H9 (cell line): ENCODE measurements at regions not wholly inside any gene's neighbourhood (a gene's known extent, or its start where the extent isn't known, plus 50 kb on each side); places are given as distances from the start of the nearest gene placed in this dataset.

Source experiments
- DNase-seq: peaks from one replicate; pipeline ENCODE4 v3.0.0-alpha.2; 2017
- H2AFZ ChIP-seq: one replicate; pipeline ENCODE4 v1.6.1; 2013; ENCODE audit warnings: mild to moderate bottlenecking, low read length, control low read depth, moderate library complexity
- H2AK5ac ChIP-seq: 2 replicates; pipeline ENCODE4 v1.6.1; 2013; ENCODE audit warnings: low read length, control low read depth, mixed read lengths; ENCODE audit not compliant: insufficient read length
- H2BK120ac ChIP-seq: one replicate; pipeline ENCODE4 v1.6.1; 2013; ENCODE audit warnings: low read depth, mild to moderate bottlenecking, low read length, control low read depth, inconsistent platforms; ENCODE audit not compliant: poor library complexity, severe bottlenecking
- H2BK12ac ChIP-seq: 2 replicates; pipeline ENCODE4 v1.6.1; 2013; ENCODE audit warnings: low read length, control low read depth, mixed read lengths, low read depth; ENCODE audit not compliant: insufficient read length
- H2BK15ac ChIP-seq: 2 replicates; pipeline ENCODE4 v1.6.1; 2013; ENCODE audit warnings: low read depth, low read length, control low read depth
- H2BK20ac ChIP-seq: one replicate; pipeline ENCODE4 v1.6.1; 2013; ENCODE audit warnings: low read depth, mild to moderate bottlenecking, low read length, control low read depth, inconsistent platforms; ENCODE audit not compliant: poor library complexity, severe bottlenecking
- H2BK5ac ChIP-seq: 2 replicates; pipeline ENCODE4 v1.6.1; 2013; ENCODE audit warnings: low read length, control low read depth, mixed read lengths; ENCODE audit not compliant: insufficient read length
- H3K14ac ChIP-seq: 2 replicates; pipeline ENCODE4 v1.6.1; 2013; ENCODE audit warnings: low read length, control low read depth; ENCODE audit not compliant: insufficient read depth
- H3K18ac ChIP-seq: 2 replicates; pipeline ENCODE4 v1.6.1; 2013; ENCODE audit warnings: low read depth, mild to moderate bottlenecking, mixed read lengths, low read length, control low read depth; ENCODE audit not compliant: insufficient read length
- H3K23ac ChIP-seq: 2 replicates; pipeline ENCODE4 v1.6.1; 2013; ENCODE audit warnings: low read length, control low read depth, mixed read lengths, low read depth; ENCODE audit not compliant: insufficient read length
- H3K23me2 ChIP-seq: 2 replicates; pipeline ENCODE4 v1.6.1; 2013; ENCODE audit warnings: low read depth, mild to moderate bottlenecking, mixed read lengths, low read length, control low read depth; ENCODE audit not compliant: insufficient read length, poor library complexity, severe bottlenecking
- H3K27ac ChIP-seq: 2 replicates; pipeline ENCODE4 v1.5.1; 2013; ENCODE audit warnings: low read length, control low read depth, mixed read lengths, low read depth; ENCODE audit not compliant: insufficient read length
- H3K27me3 ChIP-seq: 2 replicates; pipeline ENCODE4 v1.6.1; 2013; ENCODE audit warnings: low read length, control low read depth, inconsistent platforms; ENCODE audit not compliant: insufficient read depth
- H3K4ac ChIP-seq: 2 replicates; pipeline ENCODE4 v1.6.1; 2013; ENCODE audit warnings: low read depth, mild to moderate bottlenecking, control low read depth, inconsistent platforms, low read length, moderate library complexity
- H3K4me1 ChIP-seq: 2 replicates; pipeline ENCODE4 v1.6.1; 2013; ENCODE audit warnings: low read length, control low read depth, inconsistent platforms; ENCODE audit not compliant: insufficient read depth
- H3K4me2 ChIP-seq: 2 replicates; pipeline ENCODE4 v1.6.1; 2013; ENCODE audit warnings: low read length, control low read depth, mixed read lengths; ENCODE audit not compliant: insufficient read length, insufficient read depth
- H3K56ac ChIP-seq: 2 replicates; pipeline ENCODE4 v1.6.1; 2013; ENCODE audit warnings: low read depth, mild to moderate bottlenecking, mixed read lengths, low read length, control low read depth; ENCODE audit not compliant: insufficient read length
- H3K79me1 ChIP-seq: 2 replicates; pipeline ENCODE4 v1.6.1; 2013; ENCODE audit warnings: low read depth, mild to moderate bottlenecking, moderate library complexity, low read length, control low read depth, inconsistent platforms; ENCODE audit not compliant: insufficient read depth, poor library complexity, severe bottlenecking
- H3K79me2 ChIP-seq: 2 replicates; pipeline ENCODE4 v1.6.1; 2013; ENCODE audit warnings: low read length, control low read depth, inconsistent platforms; ENCODE audit not compliant: insufficient read depth
- H3K9ac ChIP-seq: 2 replicates; pipeline ENCODE4 v1.6.1; 2013; ENCODE audit warnings: low read length, control low read depth, mixed read lengths; ENCODE audit not compliant: insufficient read length; ENCODE audit errors: extremely low read depth
- H3K9me3 ChIP-seq: one replicate; pipeline ENCODE4 v1.6.1; 2013; ENCODE audit warnings: low read depth, low read length, inconsistent platforms; ENCODE audit not compliant: control insufficient read depth
- H3T11ph ChIP-seq: one replicate; pipeline ENCODE4 v1.6.1; 2013; ENCODE audit warnings: mild to moderate bottlenecking, low read length, control low read depth, inconsistent platforms
- H4K20me1 ChIP-seq: one replicate; pipeline ENCODE4 v1.6.1; 2013; ENCODE audit not compliant: control insufficient read depth, insufficient read length, insufficient read depth
- H4K5ac ChIP-seq: 2 replicates; pipeline ENCODE4 v1.6.1; 2013; ENCODE audit warnings: low read depth, mild to moderate bottlenecking, mixed read lengths, low read length, control low read depth; ENCODE audit not compliant: insufficient read length
- H4K8ac ChIP-seq: replicated peaks from 2 replicates; pipeline ENCODE4 v1.6.1; 2013; ENCODE audit warnings: low read length, control low read depth, mixed read lengths, low read depth; ENCODE audit not compliant: insufficient read length
- H4K91ac ChIP-seq: 2 replicates; pipeline ENCODE4 v1.6.1; 2013; ENCODE audit warnings: low read depth, mild to moderate bottlenecking, moderate library complexity, mixed read lengths, low read length, control low read depth; ENCODE audit not compliant: insufficient read length
- H3K27ac Mint-ChIP-seq, 3 experiments: 2 replicates in 2 of 3; 3 replicates in 1 of 3; pipeline ENCODE4 v1.8.0; 2020 to 2021; ENCODE audit warnings: mixed read lengths in 3 of 3, mild to moderate bottlenecking in 1 of 3, moderate library complexity in 1 of 3
- H3K27me3 Mint-ChIP-seq: 2 replicates; pipeline ENCODE4 v1.8.0; 2021; ENCODE audit warnings: low read depth, mild to moderate bottlenecking, moderate library complexity, mixed read lengths
- H3K36me3 Mint-ChIP-seq, 3 experiments: 2 replicates in 2 of 3; 3 replicates in 1 of 3; pipeline ENCODE4 v1.8.0; 2020 to 2021; ENCODE audit warnings: low read depth in 3 of 3, mixed read lengths in 3 of 3; ENCODE audit not compliant: insufficient read depth in 1 of 3
- H3K4me1 Mint-ChIP-seq, 2 experiments: 2 replicates each; pipeline ENCODE4 v1.8.0; 2020; ENCODE audit warnings: mixed read lengths in 2 of 2
- H3K4me3 Mint-ChIP-seq, 2 experiments: 2 replicates in 1 of 2; 3 replicates in 1 of 2; pipeline ENCODE4 v1.8.0; 2020 to 2021; ENCODE audit warnings: mild to moderate bottlenecking in 2 of 2, mixed read lengths in 2 of 2, moderate library complexity in 1 of 2
- H3K9me3 Mint-ChIP-seq, 2 experiments: 2 replicates in 1 of 2; 3 replicates in 1 of 2; pipeline ENCODE4 v1.8.0; 2020; ENCODE audit warnings: mild to moderate bottlenecking in 2 of 2, mixed read lengths in 2 of 2, moderate library complexity in 1 of 2
- WGBS: extraction: QIAGEN DNeasy Blood & Tissue Kit; methylation state at CpG from one replicate; pipeline ENCODE4 v1.1.7; 2013; ENCODE audit warnings: missing lambda C conversion rate, low lambda C conversion rate, mixed read lengths; ENCODE audit not compliant: insufficient read length; ENCODE audit errors: extremely low coverage; 5-methylcytosine and 5-hydroxymethylcytosine counted together
- TF ChIP-seq, protein P1 (sequence below): fragments of 200-600 bp; sonication (generic); conservative IDR thresholded peaks from 3 replicates; pipeline ENCODE4 v1.8.0; 2021; ENCODE audit warnings: antibody characterized with exemption, mild to moderate bottlenecking

- no peak overlapping the region for H2BK5ac ChIP-seq
- no peaks in the 10 kb centered on the region for H3K79me1 ChIP-seq
- H3K27me3 Mint-ChIP-seq: no peaks in the 10 kb centered on the region; the same call in 1 of the 2 replicates
- H4K8ac ChIP-seq: no peak overlapping the region
- H3K4me1 ChIP-seq: no peaks in the 10 kb centered on the region; the same call in 1 of the 2 replicates
- no peak overlapping the region for H2BK12ac ChIP-seq
- no peak for DNase-seq
- no peak overlapping the region for H2BK20ac ChIP-seq
- no peaks in the 10 kb centered on the region for H3K9me3 ChIP-seq
- no peak overlapping the region for H3K23ac ChIP-seq
- no peak overlapping the region for H3K27ac ChIP-seq
- H3K27me3 ChIP-seq: no peaks in the 10 kb centered on the region
- H3K4me3 Mint-ChIP-seq: no peak overlapping the region
- H3K9me3 Mint-ChIP-seq: no peaks in the 10 kb centered on the region
- H3K4ac ChIP-seq: no peak overlapping the region
- no peak overlapping the region for H4K5ac ChIP-seq
- no peak overlapping the region for H3K14ac ChIP-seq
- H2BK120ac ChIP-seq: no peak overlapping the region
- no peaks in the 10 kb centered on the region for H3K23me2 ChIP-seq
- no peak overlapping the region for H2AFZ ChIP-seq
- H3K4me1 Mint-ChIP-seq: 0 out of 4 replicates have a peak, but pooled peaks cover 3% of the 10 kb centered on the region in 2 experiments
- no peak overlapping the region for H3K27ac Mint-ChIP-seq
- no peak overlapping the region for H3T11ph ChIP-seq
- H4K20me1 ChIP-seq: no peaks in the 10 kb centered on the region
- TF ChIP-seq, protein P1, sequence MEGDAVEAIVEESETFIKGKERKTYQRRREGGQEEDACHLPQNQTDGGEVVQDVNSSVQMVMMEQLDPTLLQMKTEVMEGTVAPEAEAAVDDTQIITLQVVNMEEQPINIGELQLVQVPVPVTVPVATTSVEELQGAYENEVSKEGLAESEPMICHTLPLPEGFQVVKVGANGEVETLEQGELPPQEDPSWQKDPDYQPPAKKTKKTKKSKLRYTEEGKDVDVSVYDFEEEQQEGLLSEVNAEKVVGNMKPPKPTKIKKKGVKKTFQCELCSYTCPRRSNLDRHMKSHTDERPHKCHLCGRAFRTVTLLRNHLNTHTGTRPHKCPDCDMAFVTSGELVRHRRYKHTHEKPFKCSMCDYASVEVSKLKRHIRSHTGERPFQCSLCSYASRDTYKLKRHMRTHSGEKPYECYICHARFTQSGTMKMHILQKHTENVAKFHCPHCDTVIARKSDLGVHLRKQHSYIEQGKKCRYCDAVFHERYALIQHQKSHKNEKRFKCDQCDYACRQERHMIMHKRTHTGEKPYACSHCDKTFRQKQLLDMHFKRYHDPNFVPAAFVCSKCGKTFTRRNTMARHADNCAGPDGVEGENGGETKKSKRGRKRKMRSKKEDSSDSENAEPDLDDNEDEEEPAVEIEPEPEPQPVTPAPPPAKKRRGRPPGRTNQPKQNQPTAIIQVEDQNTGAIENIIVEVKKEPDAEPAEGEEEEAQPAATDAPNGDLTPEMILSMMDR: no peak
- H3K18ac ChIP-seq: no peak overlapping the region
- no peaks in the 10 kb centered on the region for H3K79me2 ChIP-seq
- no peaks in the 10 kb centered on the region for H3K36me3 Mint-ChIP-seq
- no peak overlapping the region for H3K4me2 ChIP-seq
- H2BK15ac ChIP-seq: no peak overlapping the region
- H3K9ac ChIP-seq: no peak overlapping the region
- no CpG with 5 or more reads among the region's 2 CpGs for WGBS
- H3K56ac ChIP-seq: no peak overlapping the region
- no peak overlapping the region for H4K91ac ChIP-seq
- no peak overlapping the region for H2AK5ac ChIP-seq
These were observed 259.8 kb downstream of the QDPR start for GRCh38 chr4:17252131-17252530.
